DMS153 treated with DMSO at 0.1 percent for 48 hours (cell line): ENCODE measurements at regions not wholly inside any gene's neighbourhood (a gene's known extent, or its start where the extent isn't known, plus 50 kb on each side); places are given as distances from the start of the nearest gene placed in this dataset.

Experiments
- DNase-seq: peaks from one replicate; lab custom pipeline; 2025; ENCODE audit not compliant: unreplicated experiment; lab: John Stamatoyannopoulos, UW

- DNase-seq, result no peak
Measured at GRCh38 chr11:114758627-114759026, 80.3 kb downstream of the NXPE2 start.

- no peak for DNase-seq
Measured at GRCh38 chr11:114762408-114762807, 84.1 kb downstream of the NXPE2 start.

DNA sequence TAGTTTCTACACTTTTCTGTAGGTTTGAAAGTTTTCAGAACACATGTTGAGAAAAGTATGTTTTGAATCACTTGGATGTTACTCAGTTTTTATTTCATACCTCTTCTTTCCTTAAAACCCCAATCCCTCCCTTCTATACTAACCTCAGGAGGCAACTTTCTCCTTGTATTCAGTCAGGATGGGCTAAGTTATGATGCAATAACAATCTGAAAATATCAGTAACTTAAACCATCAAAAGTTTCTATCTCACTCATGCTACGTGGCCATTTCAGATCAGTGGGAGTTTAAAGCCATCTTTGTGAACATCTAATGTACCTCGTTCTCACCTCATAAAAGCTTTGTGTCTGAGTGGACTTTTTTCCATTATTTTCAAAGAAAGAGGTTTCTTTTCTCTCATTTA lies 86.2 kb downstream of the NXPE2 start:
- no peak for DNase-seq

GRCh38 chr11:114771172-114771571 lies 92.8 kb downstream of the NXPE2 start:
- DNase-seq, result no peak

DNA sequence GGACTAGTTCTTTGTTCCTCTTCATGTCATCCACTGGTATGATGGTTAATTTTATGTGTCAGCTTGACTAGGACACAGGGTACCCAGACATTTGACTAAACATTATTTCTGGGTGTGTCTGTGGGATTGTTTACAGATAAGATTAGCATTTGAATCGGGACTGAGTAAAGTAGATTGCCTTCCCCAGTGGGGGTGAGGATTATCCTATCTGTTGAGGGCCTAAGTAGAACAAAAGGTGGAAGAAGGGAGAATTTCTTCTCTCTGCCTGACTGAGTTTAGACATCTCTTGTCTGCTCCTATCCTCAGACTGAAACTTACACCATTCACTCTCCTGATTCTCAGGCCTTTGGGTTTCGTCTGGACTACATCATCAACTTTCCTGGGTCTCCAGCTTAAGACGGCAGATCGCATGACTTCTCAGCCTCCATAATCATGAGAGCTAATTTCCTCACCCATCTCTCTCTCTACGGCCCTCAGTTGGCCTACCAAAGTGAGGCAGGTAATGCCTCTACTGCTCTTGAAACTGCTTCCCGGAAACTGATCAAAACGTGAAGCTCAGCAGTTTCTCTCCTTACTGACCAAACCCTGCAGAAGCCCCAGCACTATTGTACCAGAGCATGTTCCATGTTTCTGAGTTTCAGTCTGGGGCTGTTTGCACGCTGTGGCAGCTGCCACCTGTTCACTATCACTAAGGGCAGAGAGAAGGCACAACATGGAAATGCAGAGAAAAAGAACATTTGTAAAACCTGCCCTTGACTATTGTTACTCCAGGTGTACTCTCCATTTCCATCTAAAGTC lies 95.4 kb downstream of the NXPE2 start:
- no peak for DNase-seq

- DNase-seq, result peak; percentile 68
Measured at GRCh38 chr11:114774599-114775361, 96.5 kb downstream of the NXPE2 start.

- DNase-seq, result no peak
Measured at GRCh38 chr11:114775875-114776621, 97.7 kb downstream of the NXPE2 start.

DNA sequence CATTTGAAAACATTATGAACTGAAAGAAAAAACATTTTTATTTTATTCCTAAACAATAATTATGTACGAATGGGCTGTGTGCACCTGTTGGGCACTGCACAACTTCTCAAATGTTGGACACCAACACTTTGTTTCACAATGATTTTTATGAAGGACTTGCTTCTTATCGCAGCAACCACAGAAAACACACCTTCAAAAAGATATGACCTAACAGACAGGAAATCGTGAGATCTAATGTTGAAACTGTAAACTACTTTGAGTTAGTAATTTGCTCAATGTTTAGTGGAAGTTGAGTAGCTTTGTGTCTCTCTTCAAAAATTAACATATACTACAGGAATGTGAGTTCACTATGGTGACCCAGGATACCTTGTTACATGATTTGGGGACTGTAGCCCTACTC lies 98.6 kb downstream of the NXPE2 start:
- DNase-seq, result no peak

DNA sequence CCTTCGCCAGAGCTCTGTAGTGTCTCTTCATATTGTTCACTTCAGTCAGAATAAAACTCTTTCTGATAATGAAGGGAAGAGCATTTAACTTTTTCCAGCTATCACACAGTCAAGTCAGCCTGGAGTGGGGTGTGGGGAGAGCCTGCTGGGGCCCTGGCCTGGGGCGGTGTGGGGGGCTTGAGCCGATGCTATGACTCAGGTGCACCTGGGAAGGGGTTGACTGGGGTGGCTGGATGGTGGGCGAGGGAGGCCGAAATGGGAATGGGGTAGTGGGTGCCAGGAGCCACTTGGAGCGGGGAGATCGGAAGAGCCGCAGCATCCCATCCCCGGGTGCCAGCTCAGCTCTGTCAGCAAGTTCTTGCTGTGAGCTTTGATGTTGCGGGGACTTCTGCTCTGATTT lies 100.9 kb downstream of the NXPE2 start:
- no peak for DNase-seq

GRCh38 chr11:114782650-114783310 lies 104.5 kb downstream of the NXPE2 start:
- no peak for DNase-seq

GRCh38 chr11:114783805-114784204 lies 105.5 kb downstream of the NXPE2 start:
- no peak for DNase-seq

GRCh38 chr11:114784216-114784615 lies 105.9 kb downstream of the NXPE2 start:
- no peak for DNase-seq

DNA sequence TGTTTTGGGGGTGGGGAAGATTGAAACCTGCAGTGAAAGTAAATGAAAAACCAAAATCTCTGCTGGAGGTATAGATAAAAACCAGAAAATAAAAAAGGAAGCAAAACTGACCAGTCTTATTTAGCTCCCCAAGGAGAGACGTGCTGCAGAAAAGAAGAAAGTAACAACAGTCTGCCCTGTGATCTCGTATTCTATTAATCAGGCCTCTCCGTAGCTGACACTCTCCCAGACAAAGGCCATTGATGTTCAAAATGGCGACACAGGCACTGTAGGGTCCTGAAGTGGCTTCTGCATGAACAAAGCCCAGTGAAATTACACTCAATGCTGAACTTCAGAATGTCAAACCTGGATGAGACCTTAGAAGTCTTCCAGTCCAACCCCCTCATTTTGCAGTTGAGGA lies 106.6 kb downstream of the NXPE2 start:
- no peak for DNase-seq

GRCh38 chr11:114785820-114786219 lies 107.5 kb downstream of the NXPE2 start:
- no peak for DNase-seq

GRCh38 chr11:114787126-114787525 lies 108.8 kb downstream of the NXPE2 start:
- no peak for DNase-seq

DNA sequence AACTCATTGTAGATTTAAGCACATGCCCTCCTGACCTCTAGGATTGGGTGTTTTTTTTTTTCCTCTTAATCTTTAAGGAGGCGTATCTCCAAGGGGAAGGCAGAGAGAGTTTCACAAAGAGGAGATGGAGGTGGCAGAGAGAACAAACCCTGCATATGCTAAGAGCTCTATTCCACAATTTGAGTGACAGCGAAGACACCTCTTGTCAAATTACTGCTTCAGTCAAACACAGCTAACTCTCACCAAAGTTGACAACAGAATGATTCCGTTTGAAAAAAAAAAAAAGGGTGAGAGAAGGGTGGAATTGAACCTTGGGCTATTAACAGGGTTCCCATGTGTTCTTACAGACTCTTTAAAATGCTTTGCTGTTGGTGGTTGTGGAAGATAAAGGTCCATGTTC lies 112.6 kb downstream of the NXPE2 start:
- no peak for DNase-seq

DNA sequence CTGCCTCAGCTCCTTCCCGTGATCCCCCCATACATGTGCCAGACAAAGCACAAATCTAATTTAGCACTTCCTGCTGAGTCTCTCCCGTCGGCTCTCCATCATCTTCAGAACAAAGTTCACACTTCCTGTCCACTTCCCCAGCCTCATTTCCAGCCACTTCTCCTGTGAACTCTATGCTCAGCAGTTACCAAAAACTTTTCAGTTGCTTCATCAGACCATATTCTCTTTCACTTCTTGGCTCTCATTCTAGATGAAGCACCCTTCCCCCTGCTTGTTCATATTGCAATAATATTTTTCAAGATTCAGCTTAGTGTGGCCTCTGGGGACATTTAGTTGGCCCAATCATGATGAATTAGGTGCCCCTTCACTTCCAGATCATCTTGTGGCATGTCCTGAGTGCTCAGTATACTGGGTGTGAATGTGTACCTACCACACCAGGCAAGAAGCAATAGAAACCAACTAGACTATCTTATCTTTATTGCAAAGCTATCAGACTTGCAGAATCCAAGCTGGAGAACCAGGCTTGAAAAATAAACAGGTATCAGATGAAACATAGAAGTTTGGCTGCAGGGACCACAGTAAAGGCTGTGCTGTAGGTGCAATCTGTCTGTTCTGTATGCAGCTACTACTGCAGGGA lies 115.8 kb downstream of the NXPE2 start:
- DNase-seq, result no peak

GRCh38 chr11:114796954-114797721 lies 118.8 kb downstream of the NXPE2 start:
- DNase-seq, result no peak

GRCh38 chr11:114799476-114799875 lies 121.1 kb downstream of the NXPE2 start:
- DNase-seq, result no peak

DNA sequence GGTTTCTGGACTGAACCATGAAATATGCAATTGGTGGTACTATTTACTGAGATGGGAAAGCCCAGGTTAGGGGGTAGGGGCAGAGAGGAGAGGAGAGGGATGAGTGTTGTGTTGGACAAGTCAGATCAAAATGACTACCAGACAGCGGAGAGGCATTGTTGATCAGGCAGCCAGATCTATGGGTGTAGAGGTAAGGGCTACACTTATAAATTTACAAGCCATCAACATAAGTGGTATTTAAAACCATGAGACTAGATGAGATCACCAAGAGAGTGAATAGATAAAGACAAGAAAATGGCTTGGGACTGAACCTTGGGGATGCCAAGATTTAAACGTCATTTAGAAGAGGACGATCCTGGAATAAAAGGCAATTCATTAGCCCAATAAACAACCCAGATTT lies 123.4 kb downstream of the NXPE2 start:
- DNase-seq, result no peak
